Chondrocyte (in vitro differentiated cells): ENCODE measurements at regions not wholly inside any gene's neighbourhood (a gene's known extent, or its start where the extent isn't known, plus 50 kb on each side); places are given as distances from the start of the nearest gene placed in this dataset.

Source experiments
- DNase-seq: peaks from one replicate; pipeline ENCODE4 v3.0.0; 2021; ENCODE audit warnings: mixed read lengths, low spot score
- H3K27ac Mint-ChIP-seq: one replicate; pipeline ENCODE4 v1.8.0; 2021; ENCODE audit warnings: mild to moderate bottlenecking, moderate library complexity, mixed read lengths; ENCODE audit not compliant: unreplicated experiment
- H3K27me3 Mint-ChIP-seq: 2 replicates; pipeline ENCODE4 v1.8.0; 2021; ENCODE audit warnings: low read depth, mixed read lengths
- H3K36me3 Mint-ChIP-seq: 2 replicates; pipeline ENCODE4 v1.8.0; 2021; ENCODE audit warnings: low read depth, mixed read lengths
- H3K4me1 Mint-ChIP-seq: 2 replicates; pipeline ENCODE4 v1.8.0; 2021; ENCODE audit warnings: low read depth, mild to moderate bottlenecking, mixed read lengths
- H3K4me3 Mint-ChIP-seq: one replicate; pipeline ENCODE4 v1.8.0; 2021; ENCODE audit warnings: mild to moderate bottlenecking, moderate library complexity, mixed read lengths; ENCODE audit not compliant: unreplicated experiment
- H3K9me3 Mint-ChIP-seq: 2 replicates; pipeline ENCODE4 v1.8.0; 2021; ENCODE audit warnings: low read depth, mixed read lengths
- CTCF ChIP-seq: fragments of 200-600 bp; sonication (generic); IDR thresholded peaks from 2 replicates; pipeline ENCODE4 v1.5.0; 2021; ENCODE audit warnings: antibody characterized with exemption, mild to moderate bottlenecking, moderate library complexity

- no peak for TF ChIP-seq CTCF
- Mint-ChIP-seq H3K36me3 (no peaks in the 10 kb centered on the region), H3K27ac (peak overlapping the region; percentile 8), H3K27me3 (peaks cover 8% of the 10 kb centered on the region), H3K4me3 (no peak overlapping the region), H3K9me3 (no peaks in the 10 kb centered on the region), H3K4me1 (peaks cover 9% of the 10 kb centered on the region)
- DNase-seq = no peak
Measured at GRCh38 chr4:146063143-146063542, 112.4 kb upstream of the LSM6 start.

- Mint-ChIP-seq H3K36me3 (no peaks in the 10 kb centered on the region), H3K4me1 (peaks cover 9% of the 10 kb centered on the region)
- TF ChIP-seq CTCF = no peak
Measured at GRCh38 chr4:146062340-146062739, 113.2 kb upstream of the LSM6 start.

GRCh38 chr4:146061610-146062334, 113.7 kb upstream of the LSM6 start:
- H3K36me3 Mint-ChIP-seq = no peaks in the 10 kb centered on the region
- no peak overlapping the region for H3K27ac Mint-ChIP-seq
- no peak overlapping the region for H3K4me3 Mint-ChIP-seq
- H3K9me3 Mint-ChIP-seq = no peaks in the 10 kb centered on the region
- peaks cover 9% of the 10 kb centered on the region for H3K4me1 Mint-ChIP-seq
- peaks cover 5% of the 10 kb centered on the region for H3K27me3 Mint-ChIP-seq
- no peak for DNase-seq
- TF ChIP-seq CTCF = no peak

More at GRCh38 chr4:146062340-146062739, 113.2 kb upstream of the LSM6 start:
- no peak for DNase-seq
- Mint-ChIP-seq H3K9me3 (no peaks in the 10 kb centered on the region), H3K27ac (no peak overlapping the region), H3K4me3 (no peak overlapping the region), H3K27me3 (peaks cover 7% of the 10 kb centered on the region)

GRCh38 chr4:146059865-146060264, 115.7 kb upstream of the LSM6 start:
- Mint-ChIP-seq H3K27me3 (peaks cover 3% of the 10 kb centered on the region), H3K4me3 (no peak overlapping the region), H3K36me3 (no peaks in the 10 kb centered on the region), H3K4me1 (peaks cover 9% of the 10 kb centered on the region), H3K9me3 (no peaks in the 10 kb centered on the region), H3K27ac (no peak overlapping the region)
- DNase-seq = no peak
- no peak for TF ChIP-seq CTCF

- H3K27ac Mint-ChIP-seq = no peak overlapping the region
- H3K36me3 Mint-ChIP-seq = no peaks in the 10 kb centered on the region
- H3K4me1 Mint-ChIP-seq = peaks cover 14% of the 10 kb centered on the region
- peaks cover 3% of the 10 kb centered on the region for H3K27me3 Mint-ChIP-seq
- no peak overlapping the region for H3K4me3 Mint-ChIP-seq
- DNase-seq = no peak
- no peak for TF ChIP-seq CTCF
- no peaks in the 10 kb centered on the region for H3K9me3 Mint-ChIP-seq
Measured at GRCh38 chr4:146059151-146059550, 116.4 kb upstream of the LSM6 start.
